MCF 10A (cell line): ENCODE measurements at regions not wholly inside any gene's neighbourhood (a gene's known extent, or its start where the extent isn't known, plus 50 kb on each side); places are given as distances from the start of the nearest gene placed in this dataset.

Source experiments
- BruUV-seq: library from RNA; stranded (reverse); fragments of 400-500 nt; replicated peaks from 2 replicates; lab custom pipeline; 2021; lab: Mats Ljungman, UMichigan
- CTCF ChIA-PET: fragments of 300-600 bp; sonication (Branson Sonifier 250); formaldehyde crosslinking; extraction: SDS; loops from one replicate; lab custom pipeline; 2021; ENCODE audit warnings: antibody characterized with exemption, inconsistent platforms; lab: Yijun Ruan, JAX
- POLR2A ChIA-PET: fragments of 300-600, 350-650 bp; sonication (Branson Sonifier 250); formaldehyde crosslinking; extraction: SDS; loops from one replicate; lab custom pipeline; 2020; ENCODE audit warnings: antibody characterized with exemption, inconsistent platforms; lab: Yijun Ruan, JAX
- DNase-seq: peaks from one replicate; pipeline ENCODE4 v3.0.0-alpha.2; 2018; ENCODE audit not compliant: unreplicated experiment
- H3K27ac Mint-ChIP-seq: one replicate; pipeline ENCODE4 v1.8.0; 2022; ENCODE audit warnings: mild to moderate bottlenecking, low read depth, mixed read lengths; ENCODE audit not compliant: unreplicated experiment
- H3K27me3 Mint-ChIP-seq: one replicate; pipeline ENCODE4 v1.8.0; 2022; ENCODE audit warnings: mixed read lengths; ENCODE audit not compliant: insufficient read depth, unreplicated experiment
- H3K36me3 Mint-ChIP-seq: one replicate; pipeline ENCODE4 v1.8.0; 2022; ENCODE audit warnings: mild to moderate bottlenecking, moderate library complexity, mixed read lengths; ENCODE audit not compliant: insufficient read depth, unreplicated experiment
- H3K4me1 Mint-ChIP-seq: one replicate; pipeline ENCODE4 v1.8.0; 2022; ENCODE audit warnings: mixed read lengths; ENCODE audit not compliant: insufficient read depth, unreplicated experiment
- H3K4me3 Mint-ChIP-seq: one replicate; pipeline ENCODE4 v1.8.0; 2022; ENCODE audit warnings: mild to moderate bottlenecking, moderate library complexity, mixed read lengths; ENCODE audit not compliant: unreplicated experiment
- H3K9me3 Mint-ChIP-seq: one replicate; pipeline ENCODE4 v1.8.0; 2022; ENCODE audit warnings: mixed read lengths; ENCODE audit not compliant: unreplicated experiment
- CTCF ChIP-seq: fragments of 200-600 bp; IDR thresholded peaks from one replicate; pipeline ENCODE4 v1.8.0; 2022; ENCODE audit warnings: antibody characterized with exemption, mild to moderate bottlenecking; ENCODE audit not compliant: unreplicated experiment
- intact Hi-C: fragments of 100-400 bp; cut with micrococcal nuclease; formaldehyde crosslinking; loops from 2 replicates; pipeline ENCODE4 v1.14.1; 2022

- Mint-ChIP-seq H3K27me3 (no peaks in the 10 kb centered on the region), H3K9me3 (no peaks in the 10 kb centered on the region), H3K4me3 (no peak overlapping the region), H3K27ac (no peak overlapping the region), H3K36me3 (no peaks in the 10 kb centered on the region), H3K4me1 (peaks cover 15% of the 10 kb centered on the region)
- POLR2A ChIA-PET = no interaction called here
- no peak for DNase-seq
- BruUV-seq = no TSS peak
- intact Hi-C loops = no loop called here
- CTCF ChIA-PET = no interaction called here
- TF ChIP-seq CTCF = no peak
Measured at GRCh38 chr14:98189062-98189461, 1082.9 kb downstream of the BCL11B start.

- no TSS peak for BruUV-seq
- intact Hi-C loops = no loop called here
- TF ChIP-seq CTCF = no peak
- Mint-ChIP-seq H3K27ac (no peak overlapping the region), H3K4me1 (peaks cover 15% of the 10 kb centered on the region), H3K9me3 (no peaks in the 10 kb centered on the region), H3K36me3 (no peaks in the 10 kb centered on the region), H3K4me3 (no peak overlapping the region), H3K27me3 (no peaks in the 10 kb centered on the region)
- no peak for DNase-seq
- POLR2A ChIA-PET = no interaction called here
- CTCF ChIA-PET = interaction anchor here (0.5 kb wide), 1 partner anchor 80 kb away, joined by 3 read pairs; no protein-coding TSS in a partner anchor
Measured at GRCh38 chr14:98189511-98189910, 1082.5 kb downstream of the BCL11B start.

- no peak overlapping the region for H3K27ac Mint-ChIP-seq
- TF ChIP-seq CTCF = no peak
- H3K4me1 Mint-ChIP-seq = peaks cover 15% of the 10 kb centered on the region
- intact Hi-C loops = no loop called here
- ChIA-PET POLR2A (no interaction called here), CTCF (interaction anchor here (0.5 kb wide), 1 partner anchor 80 kb away, joined by 3 read pairs; no protein-coding TSS in a partner anchor)
- H3K36me3 Mint-ChIP-seq = no peaks in the 10 kb centered on the region
- no peaks in the 10 kb centered on the region for H3K27me3 Mint-ChIP-seq
- DNase-seq = no peak
- BruUV-seq = no TSS peak
- no peaks in the 10 kb centered on the region for H3K9me3 Mint-ChIP-seq
- no peak overlapping the region for H3K4me3 Mint-ChIP-seq
Measured at GRCh38 chr14:98189944-98190343, 1082.1 kb downstream of the BCL11B start.

- no peak overlapping the region for H3K27ac Mint-ChIP-seq
- TF ChIP-seq CTCF = no peak
- no peaks in the 10 kb centered on the region for H3K9me3 Mint-ChIP-seq
- DNase-seq = no peak
- POLR2A ChIA-PET = no interaction called here
- H3K27me3 Mint-ChIP-seq = peaks cover 7% of the 10 kb centered on the region
- peaks cover 5% of the 10 kb centered on the region for H3K4me1 Mint-ChIP-seq
- CTCF ChIA-PET = no interaction called here
- no peak overlapping the region for H3K4me3 Mint-ChIP-seq
- no peaks in the 10 kb centered on the region for H3K36me3 Mint-ChIP-seq
- BruUV-seq = no TSS peak
- intact Hi-C loops = no loop called here
Measured at GRCh38 chr14:98192946-98193345, 1079.1 kb downstream of the BCL11B start.
